ENCODE measurements at regions not wholly inside any gene's neighbourhood (a gene's known extent, or its start where the extent isn't known, plus 50 kb on each side); places are given as distances from the start of the nearest gene placed in this dataset.

DNA sequence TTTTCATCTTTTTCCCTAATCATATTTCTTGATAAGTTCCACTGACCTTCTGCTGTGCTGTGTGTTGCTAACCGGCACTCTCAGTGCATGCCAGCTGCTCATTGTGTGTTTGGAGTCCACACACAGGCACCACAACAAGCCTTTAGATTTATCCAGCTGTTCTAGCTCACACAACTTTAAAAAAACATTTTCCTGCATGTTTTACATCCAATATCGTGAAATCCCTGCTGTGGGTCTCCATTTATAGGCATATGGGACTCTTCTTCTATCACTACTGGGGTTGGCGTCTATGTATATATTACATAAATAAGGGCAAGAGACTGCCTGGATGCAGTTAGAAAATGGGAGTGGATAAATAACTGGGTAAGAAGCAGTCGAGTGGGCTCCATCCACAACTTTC lies 183.6 kb upstream of the ADARB2 start:
- no peak for DNase-seq (ENCODE audit: low spot score)
- in situ Hi-C loops (cut with MboI; ENCODE audit: low pct_unique_long_range_greater_than_20kb, low sequenced_read_pairs, unreplicated experiment), result no loop called here
- TF ChIP-seq, protein P1, sequence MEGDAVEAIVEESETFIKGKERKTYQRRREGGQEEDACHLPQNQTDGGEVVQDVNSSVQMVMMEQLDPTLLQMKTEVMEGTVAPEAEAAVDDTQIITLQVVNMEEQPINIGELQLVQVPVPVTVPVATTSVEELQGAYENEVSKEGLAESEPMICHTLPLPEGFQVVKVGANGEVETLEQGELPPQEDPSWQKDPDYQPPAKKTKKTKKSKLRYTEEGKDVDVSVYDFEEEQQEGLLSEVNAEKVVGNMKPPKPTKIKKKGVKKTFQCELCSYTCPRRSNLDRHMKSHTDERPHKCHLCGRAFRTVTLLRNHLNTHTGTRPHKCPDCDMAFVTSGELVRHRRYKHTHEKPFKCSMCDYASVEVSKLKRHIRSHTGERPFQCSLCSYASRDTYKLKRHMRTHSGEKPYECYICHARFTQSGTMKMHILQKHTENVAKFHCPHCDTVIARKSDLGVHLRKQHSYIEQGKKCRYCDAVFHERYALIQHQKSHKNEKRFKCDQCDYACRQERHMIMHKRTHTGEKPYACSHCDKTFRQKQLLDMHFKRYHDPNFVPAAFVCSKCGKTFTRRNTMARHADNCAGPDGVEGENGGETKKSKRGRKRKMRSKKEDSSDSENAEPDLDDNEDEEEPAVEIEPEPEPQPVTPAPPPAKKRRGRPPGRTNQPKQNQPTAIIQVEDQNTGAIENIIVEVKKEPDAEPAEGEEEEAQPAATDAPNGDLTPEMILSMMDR (IDR thresholded peaks at IDR 0.05; ENCODE audit: extremely low read depth, insufficient read depth, missing control alignments), result no peak

DNA sequence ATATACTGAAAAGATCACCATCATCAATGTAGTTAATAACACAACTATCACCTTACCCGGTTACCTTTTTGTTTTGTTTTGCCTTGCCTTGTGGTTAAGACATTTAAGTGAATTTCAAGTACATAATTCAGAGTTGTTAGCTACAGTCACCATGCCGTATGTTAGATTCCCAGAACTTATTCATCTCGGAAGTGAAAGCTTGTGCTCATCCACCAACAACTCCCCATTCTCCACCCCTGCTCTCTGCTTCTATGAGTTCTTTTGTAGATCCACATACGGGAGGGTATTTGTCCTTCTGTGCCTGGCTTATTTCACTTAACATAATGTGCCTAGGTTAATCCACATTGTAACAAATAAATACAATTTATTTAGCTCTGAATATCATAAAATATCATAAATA lies 182.8 kb upstream of the ADARB2 start:
- TF ChIP-seq, protein P1 (IDR thresholded peaks at IDR 0.05; ENCODE audit: extremely low read depth, insufficient read depth, missing control alignments), result no peak
- in situ Hi-C loops (cut with MboI; ENCODE audit: low pct_unique_long_range_greater_than_20kb, low sequenced_read_pairs, unreplicated experiment), result no loop called here
- DNase-seq (ENCODE audit: low spot score), result no peak

DNA sequence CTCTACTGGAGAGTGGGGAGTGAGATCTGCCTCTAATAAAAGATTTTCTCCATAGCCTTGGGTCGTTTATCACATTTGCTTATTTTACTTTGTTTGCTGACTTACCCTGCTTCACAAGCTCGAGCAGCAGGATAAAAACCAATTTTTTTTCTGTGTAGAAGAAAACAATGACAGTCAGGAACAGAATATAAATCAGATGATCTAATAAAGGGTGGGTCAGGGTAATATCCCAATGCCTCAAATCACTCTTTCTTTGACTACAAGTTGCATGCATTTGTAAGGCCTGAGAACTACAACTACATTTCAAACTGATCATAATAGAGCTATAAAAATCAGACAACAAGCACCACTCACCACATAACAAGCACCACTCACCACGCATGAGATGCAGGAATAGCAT lies 174.4 kb upstream of the ADARB2 start:
- in situ Hi-C loops (cut with MboI; ENCODE audit: low pct_unique_long_range_greater_than_20kb, low sequenced_read_pairs, unreplicated experiment), result no loop called here
- TF ChIP-seq, protein P1 (IDR thresholded peaks at IDR 0.05; ENCODE audit: extremely low read depth, insufficient read depth, missing control alignments), result no peak
- DNase-seq (ENCODE audit: low spot score), result no peak

DNA sequence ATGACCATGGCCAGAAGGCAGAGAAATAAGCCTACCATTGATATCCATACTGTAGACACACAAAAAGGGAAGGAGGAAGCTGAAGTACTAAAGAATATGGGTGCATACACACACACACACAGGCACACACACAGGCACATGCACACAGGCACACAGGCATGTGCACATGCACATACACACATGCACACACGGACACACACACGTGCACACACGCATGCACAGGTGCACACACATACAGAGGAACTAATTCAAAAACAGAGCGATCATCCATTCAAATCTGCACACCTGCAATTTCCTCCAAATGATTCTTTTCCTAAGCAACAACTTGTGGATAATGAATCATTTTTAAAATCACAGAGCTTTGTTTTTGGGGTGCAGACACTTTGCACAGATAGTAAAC lies 166.7 kb upstream of the ADARB2 start:
- DNase-seq (ENCODE audit: low spot score), result no peak
- in situ Hi-C loops (cut with MboI; ENCODE audit: low pct_unique_long_range_greater_than_20kb, low sequenced_read_pairs, unreplicated experiment), result no loop called here

DNA sequence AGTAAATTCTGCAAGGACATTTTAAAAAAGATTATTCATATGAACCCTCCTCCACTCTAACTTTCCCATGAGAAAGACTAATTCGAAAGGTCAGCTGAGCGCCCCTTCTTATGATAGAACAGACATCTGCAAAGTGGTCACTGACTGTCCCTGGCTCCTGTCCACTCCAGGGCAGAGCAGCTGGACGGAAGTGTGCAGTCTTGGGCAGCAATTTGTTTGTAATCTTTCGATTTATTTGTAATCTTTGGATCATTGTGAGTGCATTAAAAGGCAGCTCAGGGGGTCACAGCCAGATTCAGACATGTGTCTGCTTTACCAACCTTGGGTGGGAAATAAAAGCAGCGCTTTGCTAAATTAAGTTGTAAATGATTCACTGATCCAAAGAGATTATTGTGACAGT lies 158.8 kb upstream of the ADARB2 start:
- no peak for DNase-seq (ENCODE audit: low spot score)
- TF ChIP-seq, protein P1 (IDR thresholded peaks at IDR 0.05; ENCODE audit: extremely low read depth, insufficient read depth, missing control alignments), result no peak
- in situ Hi-C loops (cut with MboI; ENCODE audit: low pct_unique_long_range_greater_than_20kb, low sequenced_read_pairs, unreplicated experiment), result no loop called here

More for the DNA sequence above, 166.7 kb upstream of the ADARB2 start:
- TF ChIP-seq, protein P1 (IDR thresholded peaks at IDR 0.05; ENCODE audit: extremely low read depth, insufficient read depth, missing control alignments), result no peak

DNA sequence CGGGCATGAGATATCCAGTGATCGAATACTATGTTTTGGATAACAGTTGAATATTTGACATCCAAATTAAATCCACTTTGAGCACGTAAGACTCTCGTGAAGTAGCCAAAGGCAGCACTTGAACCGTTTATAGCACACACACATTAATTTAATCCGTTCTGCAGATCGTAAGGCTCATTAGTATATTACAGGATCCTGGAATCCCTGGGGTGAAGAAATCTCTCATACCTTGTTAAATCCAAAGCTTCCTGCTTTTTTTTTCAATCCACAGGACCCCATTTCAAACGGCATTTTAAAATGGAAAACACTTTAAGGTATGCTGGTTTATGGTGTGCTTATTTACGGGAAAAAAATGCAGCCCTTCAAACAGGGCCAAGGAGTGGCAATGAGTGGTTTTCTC lies 158.4 kb upstream of the ADARB2 start:
- in situ Hi-C loops (cut with MboI; ENCODE audit: low pct_unique_long_range_greater_than_20kb, low sequenced_read_pairs, unreplicated experiment), result no loop called here
- TF ChIP-seq, protein P1 (IDR thresholded peaks at IDR 0.05; ENCODE audit: extremely low read depth, insufficient read depth, missing control alignments), result no peak
- DNase-seq (ENCODE audit: low spot score), result no peak

DNA sequence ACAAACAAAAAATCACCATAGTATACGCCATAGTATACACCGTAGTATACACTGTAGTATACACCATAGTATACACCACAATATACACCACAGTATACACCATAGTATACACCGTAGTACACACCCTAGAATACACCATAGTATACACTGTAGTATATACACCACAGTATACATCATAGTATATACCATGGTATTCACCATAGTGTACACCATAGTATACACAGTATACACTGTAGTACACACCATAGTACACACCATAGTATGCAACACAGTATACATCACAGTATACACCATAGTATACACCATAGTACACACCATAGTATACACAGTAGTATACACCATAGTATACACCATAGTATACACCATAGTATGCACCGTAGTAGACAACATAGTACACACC lies 157.6 kb upstream of the ADARB2 start:
- no peak for DNase-seq (ENCODE audit: low spot score)
- TF ChIP-seq, protein P1 (IDR thresholded peaks at IDR 0.05; ENCODE audit: extremely low read depth, insufficient read depth, missing control alignments), result no peak
- in situ Hi-C loops (cut with MboI; ENCODE audit: low pct_unique_long_range_greater_than_20kb, low sequenced_read_pairs, unreplicated experiment), result no loop called here

All from GM13977 (cell line).